ENCODE measurements at regions not wholly inside any gene's neighbourhood (a gene's known extent, or its start where the extent isn't known, plus 50 kb on each side); places are given as distances from the start of the nearest gene placed in this dataset.

DNA sequence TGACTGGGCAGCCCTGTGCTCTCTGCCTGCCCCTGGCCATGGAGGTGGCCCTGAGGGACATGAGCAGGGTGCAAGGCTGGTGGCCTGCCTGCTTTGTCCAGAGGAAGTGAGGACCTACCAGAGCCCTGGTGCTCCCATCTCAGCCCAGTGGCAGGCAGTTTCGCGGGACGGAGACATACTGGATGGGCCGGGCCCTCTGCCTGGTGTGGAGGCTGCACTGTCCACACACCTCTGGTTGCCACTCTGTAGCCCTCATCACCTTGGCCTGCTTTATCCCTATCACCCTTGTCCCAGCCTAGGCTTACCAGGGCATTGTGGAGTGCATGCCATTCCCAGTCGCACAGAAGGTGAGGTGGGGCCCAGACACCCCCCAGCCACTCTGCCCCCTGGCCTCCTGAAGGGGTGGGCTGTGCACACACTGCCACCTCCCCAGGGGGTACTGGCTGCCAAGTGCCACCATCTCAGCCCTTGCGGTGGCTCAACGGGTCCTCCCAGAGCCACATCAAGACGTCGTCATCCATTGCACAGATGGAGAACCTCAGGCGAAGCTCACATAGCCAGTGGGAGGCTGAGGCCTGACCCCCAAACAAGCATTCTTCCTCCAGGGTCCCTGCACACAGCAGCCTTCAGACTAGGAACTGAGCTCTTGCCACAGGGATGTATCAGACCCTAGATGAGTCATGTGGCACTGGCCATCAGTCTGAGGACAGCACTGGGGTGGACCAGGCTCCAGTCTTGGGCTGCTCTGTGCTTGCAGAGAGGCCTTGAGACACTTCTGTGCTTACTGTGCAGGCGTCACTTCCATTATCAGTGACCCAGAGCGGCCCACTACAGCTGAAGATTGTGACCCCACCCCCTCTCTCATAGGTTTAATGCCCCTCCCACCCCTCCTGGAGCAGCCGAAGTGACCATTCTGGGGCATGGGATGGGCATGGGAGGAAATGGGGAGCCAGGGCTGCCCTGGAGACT, 176.1 kb downstream of the IGLL1 start:
- TF ChIP-seq EZH2 (IDR thresholded peaks at IDR 0.05; ENCODE audit: borderline replicate concordance, low read length): no peak
- TF ChIP-seq, protein P1, sequence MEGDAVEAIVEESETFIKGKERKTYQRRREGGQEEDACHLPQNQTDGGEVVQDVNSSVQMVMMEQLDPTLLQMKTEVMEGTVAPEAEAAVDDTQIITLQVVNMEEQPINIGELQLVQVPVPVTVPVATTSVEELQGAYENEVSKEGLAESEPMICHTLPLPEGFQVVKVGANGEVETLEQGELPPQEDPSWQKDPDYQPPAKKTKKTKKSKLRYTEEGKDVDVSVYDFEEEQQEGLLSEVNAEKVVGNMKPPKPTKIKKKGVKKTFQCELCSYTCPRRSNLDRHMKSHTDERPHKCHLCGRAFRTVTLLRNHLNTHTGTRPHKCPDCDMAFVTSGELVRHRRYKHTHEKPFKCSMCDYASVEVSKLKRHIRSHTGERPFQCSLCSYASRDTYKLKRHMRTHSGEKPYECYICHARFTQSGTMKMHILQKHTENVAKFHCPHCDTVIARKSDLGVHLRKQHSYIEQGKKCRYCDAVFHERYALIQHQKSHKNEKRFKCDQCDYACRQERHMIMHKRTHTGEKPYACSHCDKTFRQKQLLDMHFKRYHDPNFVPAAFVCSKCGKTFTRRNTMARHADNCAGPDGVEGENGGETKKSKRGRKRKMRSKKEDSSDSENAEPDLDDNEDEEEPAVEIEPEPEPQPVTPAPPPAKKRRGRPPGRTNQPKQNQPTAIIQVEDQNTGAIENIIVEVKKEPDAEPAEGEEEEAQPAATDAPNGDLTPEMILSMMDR (IDR thresholded peaks at IDR 0.05; ENCODE audit: low read length): no peak

All from OCI-LY1 (cell line).